ENCODE measurements at regions not wholly inside any gene's neighbourhood (a gene's known extent, or its start where the extent isn't known, plus 50 kb on each side); places are given as distances from the start of the nearest gene placed in this dataset.
"Not testable (repeated sequence)": the region's sequence is repeated elsewhere in the genome, so short reads cannot be mapped to it uniquely, and the experiment has no call there.

- no peaks in the 10 kb centered on the region for H3K27me3 ChIP-seq (ENCODE audit: control insufficient read depth, insufficient read depth, low read length)
- no peaks in the 10 kb centered on the region for H3K79me2 ChIP-seq
- H3K4me3 ChIP-seq (ENCODE audit: low read depth, low read length) = no peak overlapping the region
- no peaks in the 10 kb centered on the region for H3K9me3 ChIP-seq (ENCODE audit: control insufficient read depth, low read length)
- H2AFZ ChIP-seq = peak overlapping the region; percentile 53
- no peak overlapping the region for H3K9ac ChIP-seq
- H3K36me3 ChIP-seq (ENCODE audit: control insufficient read depth, insufficient read depth, low read length) = no peaks in the 10 kb centered on the region
- TF ChIP-seq CTCF (IDR thresholded peaks at IDR 0.05) = no peak
- no peak overlapping the region for H3K27ac ChIP-seq
- no peak overlapping the region for H3K4me2 ChIP-seq (ENCODE audit: low read length)
- H3K4me1 ChIP-seq = peaks cover 3% of the 10 kb centered on the region
These were observed 256.1 kb upstream of the PGRMC2 start for GRCh38 chr4:128543696-128544095.

- H3K36me3 ChIP-seq (ENCODE audit: control insufficient read depth, insufficient read depth, low read length) = no peaks in the 10 kb centered on the region
- no peak for TF ChIP-seq CTCF (IDR thresholded peaks at IDR 0.05)
- no peak overlapping the region for H3K4me3 ChIP-seq (ENCODE audit: low read depth, low read length)
- no peaks in the 10 kb centered on the region for H3K27me3 ChIP-seq (ENCODE audit: control insufficient read depth, insufficient read depth, low read length)
- no peak overlapping the region for H2AFZ ChIP-seq
- H3K4me2 ChIP-seq (ENCODE audit: low read length) = no peak overlapping the region
- H3K27ac ChIP-seq = no peak overlapping the region
- H3K79me2 ChIP-seq = no peaks in the 10 kb centered on the region
- H3K9ac ChIP-seq = no peak overlapping the region
- H3K9me3 ChIP-seq (ENCODE audit: control insufficient read depth, low read length) = no peaks in the 10 kb centered on the region
- H3K4me1 ChIP-seq = peaks cover 3% of the 10 kb centered on the region
These were observed 254.4 kb upstream of the PGRMC2 start for GRCh38 chr4:128542047-128542446.

GRCh38 chr4:128540122-128540521 lies 252.5 kb upstream of the PGRMC2 start:
- Histone ChIP-seq H3K27me3 (ENCODE audit: control insufficient read depth, insufficient read depth, low read length) (no peaks in the 10 kb centered on the region), H3K4me1 (peaks cover 3% of the 10 kb centered on the region), H3K36me3 (ENCODE audit: control insufficient read depth, insufficient read depth, low read length) (no peaks in the 10 kb centered on the region), H3K9me3 (ENCODE audit: control insufficient read depth, low read length) (no peaks in the 10 kb centered on the region), H3K27ac (no peak overlapping the region), H3K79me2 (no peaks in the 10 kb centered on the region), H3K4me2 (ENCODE audit: low read length) (no peak overlapping the region), H3K4me3 (ENCODE audit: low read depth, low read length) (no peak overlapping the region), H2AFZ (no peak overlapping the region), H3K9ac (no peak overlapping the region)
- TF ChIP-seq CTCF (IDR thresholded peaks at IDR 0.05) = no peak

GRCh38 chr4:128538111-128538882 lies 250.7 kb upstream of the PGRMC2 start:
- H3K9ac ChIP-seq = no peak overlapping the region
- no peaks in the 10 kb centered on the region for H3K27me3 ChIP-seq (ENCODE audit: control insufficient read depth, insufficient read depth, low read length)
- H2AFZ ChIP-seq = no peak overlapping the region
- no peaks in the 10 kb centered on the region for H3K4me1 ChIP-seq
- no peaks in the 10 kb centered on the region for H3K79me2 ChIP-seq
- no peaks in the 10 kb centered on the region for H3K36me3 ChIP-seq (ENCODE audit: control insufficient read depth, insufficient read depth, low read length)
- no peak overlapping the region for H3K4me2 ChIP-seq (ENCODE audit: low read length)
- H3K9me3 ChIP-seq (ENCODE audit: control insufficient read depth, low read length) = no peaks in the 10 kb centered on the region
- H3K27ac ChIP-seq = no peak overlapping the region
- TF ChIP-seq CTCF (IDR thresholded peaks at IDR 0.05) = no peak
- H3K4me3 ChIP-seq (ENCODE audit: low read depth, low read length) = no peak overlapping the region

GRCh38 chr4:128536746-128537145 lies 249.1 kb upstream of the PGRMC2 start:
- Histone ChIP-seq H3K9ac (no peak overlapping the region), H3K9me3 (ENCODE audit: control insufficient read depth, low read length) (no peaks in the 10 kb centered on the region), H3K36me3 (ENCODE audit: control insufficient read depth, insufficient read depth, low read length) (no peaks in the 10 kb centered on the region), H3K4me1 (no peaks in the 10 kb centered on the region), H3K4me3 (ENCODE audit: low read depth, low read length) (no peak overlapping the region), H2AFZ (no peak overlapping the region), H3K27me3 (ENCODE audit: control insufficient read depth, insufficient read depth, low read length) (no peaks in the 10 kb centered on the region), H3K27ac (no peak overlapping the region), H3K4me2 (ENCODE audit: low read length) (no peak overlapping the region), H3K79me2 (no peaks in the 10 kb centered on the region)
- TF ChIP-seq CTCF (IDR thresholded peaks at IDR 0.05) = no peak

GRCh38 chr4:128535510-128535909 lies 247.9 kb upstream of the PGRMC2 start:
- H3K27me3 ChIP-seq (ENCODE audit: control insufficient read depth, insufficient read depth, low read length); H3K9ac ChIP-seq; H3K9me3 ChIP-seq (ENCODE audit: control insufficient read depth, low read length); H3K27ac ChIP-seq; H3K79me2 ChIP-seq; H3K36me3 ChIP-seq (ENCODE audit: control insufficient read depth, insufficient read depth, low read length); H3K4me1 ChIP-seq: not testable (repeated sequence)
- H3K4me2 ChIP-seq (ENCODE audit: low read length) = peak overlapping the region; percentile 55
- peak overlapping the region; percentile 48 for H2AFZ ChIP-seq
- H3K4me3 ChIP-seq (ENCODE audit: low read depth, low read length) = peak overlapping the region; percentile 16

Data from parathyroid adenoma (tissue), 2 donors.